HepG2 (cell line): ENCODE measurements at regions not wholly inside any gene's neighbourhood (a gene's known extent, or its start where the extent isn't known, plus 50 kb on each side); places are given as distances from the start of the nearest gene placed in this dataset.

Source experiments
- ATAC-seq: fragments of 200-7000 bp; cut with Tn5 transposase; 3 replicates; pipeline ENCODE4 v1.9.1; 2020; ENCODE audit warnings: mild to moderate bottlenecking, moderate library complexity
- BruUV-seq: library from RNA; stranded (reverse); fragments of 400-500 nt; replicated peaks from 2 replicates; lab custom pipeline; 2021; lab: Mats Ljungman, UMichigan
- CTCF ChIA-PET: fragments of 300-600 bp; formaldehyde crosslinking; extraction: SDS; loops from one replicate; lab custom pipeline; 2021; ENCODE audit warnings: low total read pairs, inconsistent platforms, low intra/inter-chr PET ratio; lab: Yijun Ruan, JAX
- POLR2A ChIA-PET: fragments of 350-600 bp; sonication (Branson Sonifier 250); formaldehyde crosslinking; loops from one replicate; lab custom pipeline; 2020; ENCODE audit warnings: antibody characterized with exemption, inconsistent platforms; lab: Yijun Ruan, JAX
- DNase-seq: peaks from one replicate; pipeline ENCODE4 v3.0.0-alpha.2; 2015; ENCODE audit warnings: low spot score
- FAIRE-seq: peaks from 3 replicates; lab custom pipeline; 2011; peaks lifted over from hg19 to GRCh38; lab: Jason Lieb, UNC
- H2AFZ ChIP-seq: one replicate; pipeline ENCODE4 v1.6.1; 2011; ENCODE audit warnings: low read length, inconsistent platforms
- H3K27ac ChIP-seq: fragments of 300-600 bp; 3 replicates; pipeline ENCODE4 v1.8.0; 2011; ENCODE audit warnings: mixed run types, mild to moderate bottlenecking, mixed read lengths, low read length, inconsistent platforms; ENCODE audit not compliant: insufficient read depth; ENCODE audit errors: extremely low read length
- H3K27me3 ChIP-seq, 2 experiments: fragments of 200-600 bp in 1 of 2; 2 replicates in 1 of 2; 3 replicates in 1 of 2; pipeline versions ENCODE4 v1.6.0 to v1.8.0; 2011; ENCODE audit warnings: low read length in 2 of 2, mild to moderate bottlenecking in 2 of 2, moderate library complexity in 2 of 2, inconsistent platforms in 1 of 2; ENCODE audit not compliant: insufficient read depth in 2 of 2, control insufficient read depth in 1 of 2
- H3K36me3 ChIP-seq, 2 experiments: fragments of 200-600 bp in 1 of 2; replicated peaks in 1 of 2; 2 replicates in 1 of 2; 3 replicates in 1 of 2; pipeline versions ENCODE4 v1.5.1 to v1.8.0; 2011; ENCODE audit warnings: low read length in 2 of 2, inconsistent platforms in 1 of 2; ENCODE audit not compliant: insufficient read depth in 2 of 2, control insufficient read depth in 1 of 2
- H3K4me1 ChIP-seq: 2 replicates; pipeline ENCODE4 v1.5.1; 2012; ENCODE audit warnings: low read length, inconsistent platforms; ENCODE audit not compliant: insufficient read depth
- H3K4me2 ChIP-seq: 2 replicates; pipeline ENCODE4 v1.6.0; 2011; ENCODE audit warnings: low read depth, low read length, inconsistent platforms
- H3K4me3 ChIP-seq, 3 experiments: fragments of 200-600 bp in 1 of 3; sonication (generic), shearing (Covaris generic) in 1 of 3; replicated peaks in 1 of 3; 2 replicates each; pipeline ENCODE4 v1.5.1; 2011 to 2016; ENCODE audit warnings: low read length in 3 of 3, inconsistent platforms in 2 of 3, low read depth in 2 of 3, mild to moderate bottlenecking in 2 of 3, control low read depth in 1 of 3, mixed read lengths in 1 of 3; ENCODE audit not compliant: insufficient read depth in 1 of 3
- H3K79me2 ChIP-seq: one replicate; pipeline ENCODE4 v1.6.1; 2011; ENCODE audit warnings: low read length, inconsistent platforms; ENCODE audit not compliant: insufficient read depth
- H3K9ac ChIP-seq: 2 replicates; pipeline ENCODE4 v1.6.0; 2011; ENCODE audit warnings: mild to moderate bottlenecking, low read depth, low read length, inconsistent platforms; ENCODE audit not compliant: insufficient read depth
- H3K9me3 ChIP-seq: 2 replicates; pipeline ENCODE4 v1.5.1; 2012; ENCODE audit warnings: mild to moderate bottlenecking, low read length
- H4K20me1 ChIP-seq: 2 replicates; pipeline ENCODE4 v1.6.0; 2011; ENCODE audit warnings: inconsistent platforms, mild to moderate bottlenecking, low read length, moderate library complexity; ENCODE audit not compliant: insufficient read depth
- MAZ ChIP-seq, 2 experiments: sonication (generic) in 1 of 2; formaldehyde crosslinking in 1 of 2; IDR thresholded peaks; 2 replicates each; pipeline versions ENCODE4 v1.5.0 to v1.6.1; 2012 to 2020; ENCODE audit warnings: low read depth in 2 of 2, mild to moderate bottlenecking in 2 of 2, borderline replicate concordance in 1 of 2, improper control_type of control experiment in 1 of 2, low read length in 1 of 2, missing genetic modification reagents in 1 of 2, moderate library complexity in 1 of 2
- NRL ChIP-seq: sonication (generic); formaldehyde crosslinking; IDR thresholded peaks from 2 replicates; pipeline ENCODE4 v1.5.0; 2020; ENCODE audit warnings: missing genetic modification reagents, mild to moderate bottlenecking, moderate library complexity, borderline replicate concordance
- RBFOX2 ChIP-seq: fragments of 200-400 bp; formaldehyde crosslinking; IDR thresholded peaks from 2 replicates; pipeline ENCODE4 v1.6.1; 2017; ENCODE audit warnings: low read depth, mild to moderate bottlenecking, low read length
- SRY ChIP-seq: sonication (generic); formaldehyde crosslinking; IDR thresholded peaks from 2 replicates; pipeline ENCODE4 v1.8.0; 2022; ENCODE audit warnings: mild to moderate bottlenecking, missing genetic modification reagents
- U2AF1 ChIP-seq: fragments of 200-400 bp; formaldehyde crosslinking; optimal IDR thresholded peaks from 2 replicates; pipeline ENCODE3; 2017; ENCODE audit warnings: mild to moderate bottlenecking, low read depth, low read length
- ZNF510 ChIP-seq: sonication (generic); formaldehyde crosslinking; IDR thresholded peaks from 2 replicates; pipeline ENCODE4 v1.4.0; 2020; ENCODE audit warnings: low read depth, mild to moderate bottlenecking, missing genetic modification reagents
- WGBS: methylation state at CpG from one replicate; pipeline ENCODE4 v1.1.6; 2017; ENCODE audit warnings: low lambda C conversion rate; 5-methylcytosine and 5-hydroxymethylcytosine counted together
- in situ Hi-C: cut with HindIII; loops from 2 replicates; pipeline ENCODE4 v1.10.0; 2017; ENCODE audit warnings: low pct_unique_long_range_greater_than_20kb; ENCODE audit not compliant: extremely low pct_ligation_motif_present
- intact Hi-C: fragments of 100-400 bp; cut with micrococcal nuclease; formaldehyde crosslinking; loops from one replicate; pipeline ENCODE4 v1.10.0; 2022; ENCODE audit not compliant: unreplicated experiment

DNA sequence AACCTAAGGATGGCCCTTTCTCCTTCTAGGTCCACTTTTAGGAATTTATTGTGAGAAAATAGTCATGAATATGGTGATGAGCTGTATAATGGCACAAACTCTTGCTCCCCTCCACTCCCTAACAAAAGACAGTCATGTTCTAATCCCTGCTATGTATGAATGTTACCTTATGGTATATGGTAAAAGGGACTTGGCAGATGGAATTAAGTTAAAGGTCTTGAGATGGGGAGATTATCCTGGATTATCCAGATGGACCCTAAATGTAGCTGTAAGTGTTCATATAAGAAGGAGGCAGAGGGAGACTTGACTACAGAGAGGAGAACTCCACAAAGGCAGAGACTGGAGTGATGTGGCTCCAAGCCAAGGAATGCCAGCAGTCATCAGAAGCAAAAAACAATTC is 296.1 kb downstream of the SOX9 start (continued):
- TF ChIP-seq MAZ (IDR thresholded peaks at IDR 0.05; ENCODE audit: borderline replicate concordance, low read depth, low read length) (no peak), MAZ (CRISPR knock-in tag; IDR thresholded peaks at IDR 0.05; ENCODE audit: low read depth) (no peak)

- Histone ChIP-seq H4K20me1 (no peaks in the 10 kb centered on the region), H3K27me3 (no peaks in the 10 kb centered on the region), H3K4me2 (no peak overlapping the region), H3K9me3 (peaks cover 22% of the 10 kb centered on the region), H3K4me1 (peaks cover 89% of the 10 kb centered on the region), H3K36me3 (peaks cover 9 to 37% of the 10 kb centered on the region in 2 experiments), H3K79me2 (peaks cover 62% of the 10 kb centered on the region), H3K9ac (no peak overlapping the region), H2AFZ (no peak overlapping the region), H3K27ac (no peak overlapping the region), H3K4me3 (no peak overlapping the region)
- TF ChIP-seq SRY (CRISPR knock-in tag) (no peak), RBFOX2 (peak; percentile 53; the same call in 1 of the 2 replicates), U2AF1 (no peak), NRL (no peak), ZNF510 (no peak)
- 95% methylated on average over 2 of the region's 2 CpGs for WGBS
- no peak for FAIRE-seq
- ATAC-seq = no peak
- intact Hi-C loops = no loop called here
- BruUV-seq = no TSS peak
- CTCF ChIA-PET = no interaction called here
- POLR2A ChIA-PET = interaction anchor here (0.8 to 7.5 kb wide), 4 partner anchors 16 to 297 kb away, joined by 3 to 169 read pairs (median 10); partner anchors contain the start of gene SOX9
- in situ Hi-C loops = no loop called here
- DNase-seq = no peak
Measured at GRCh38 chr17:72417627-72418026, 296.8 kb downstream of the SOX9 start.
